K562 (cell line): ENCODE measurements at regions not wholly inside any gene's neighbourhood (a gene's known extent, or its start where the extent isn't known, plus 50 kb on each side); places are given as distances from the start of the nearest gene placed in this dataset.

Source experiments
- ATAC-seq: fragments of 200-7000 bp; cut with Tn5 transposase; 3 replicates; pipeline ENCODE4 v1.9.1; 2020; ENCODE audit warnings: moderate library complexity
- BruUV-seq: library from RNA; stranded (reverse); fragments of 400-500 nt; replicated peaks from 2 replicates; lab custom pipeline; 2021; lab: Mats Ljungman, UMichigan
- CTCF ChIA-PET: fragments of 300-600 bp; formaldehyde crosslinking; extraction: SDS; loops from one replicate; lab custom pipeline; 2021; ENCODE audit warnings: low intra/inter-chr PET ratio; lab: Yijun Ruan, JAX
- POLR2A ChIA-PET: fragments of 300-600, 350-650 bp; sonication (Branson Sonifier 250); formaldehyde crosslinking; extraction: SDS; loops from one replicate; lab custom pipeline; 2021; ENCODE audit warnings: antibody characterized with exemption, inconsistent platforms; lab: Yijun Ruan, JAX
- DNase-seq, 4 experiments: peaks; one replicate each; pipeline versions ENCODE4 v3.0.0 to v3.0.0-alpha.2; 2011 to 2018; ENCODE audit warnings: low spot score in 3 of 4, mixed read lengths in 3 of 4; ENCODE audit errors: extremely low read depth in 1 of 4
- FAIRE-seq: peaks from 2 replicates; lab custom pipeline; 2011; peaks lifted over from hg19 to GRCh38; lab: Jason Lieb, UNC
- H2AFZ ChIP-seq: 2 replicates; pipeline ENCODE4 v1.6.0; 2011; ENCODE audit warnings: low read depth, low read length, control low read depth, inconsistent platforms
- H3K27ac ChIP-seq: fragments of 200-600 bp; 3 replicates; pipeline ENCODE4 v1.8.0; 2011; ENCODE audit warnings: low read depth, mild to moderate bottlenecking, control low read depth, inconsistent platforms, low read length, moderate library complexity, mixed read lengths; ENCODE audit errors: extremely low read depth
- H3K27me3 ChIP-seq, 2 experiments: fragments of 300-600 bp in 1 of 2; 2 replicates in 1 of 2; 3 replicates in 1 of 2; pipeline versions ENCODE4 v1.6.0 to v1.8.0; 2011; ENCODE audit warnings: inconsistent platforms in 2 of 2, low read length in 2 of 2, mild to moderate bottlenecking in 1 of 2, mixed read lengths in 1 of 2, moderate library complexity in 1 of 2; ENCODE audit not compliant: control insufficient read depth in 2 of 2, insufficient read depth in 2 of 2
- H3K36me3 ChIP-seq: fragments of 300-600 bp; 3 replicates; pipeline ENCODE4 v1.8.0; 2011; ENCODE audit warnings: mild to moderate bottlenecking, low read length, inconsistent platforms; ENCODE audit not compliant: control insufficient read depth, insufficient read depth
- H3K4me1 ChIP-seq, 2 experiments: fragments of 200-600 bp in 1 of 2; replicated peaks in 1 of 2; 2 replicates in 1 of 2; 3 replicates in 1 of 2; pipeline versions ENCODE4 v1.5.1 to v1.8.0; 2011; ENCODE audit warnings: inconsistent platforms in 2 of 2, low read length in 2 of 2, mild to moderate bottlenecking in 1 of 2, mixed read lengths in 1 of 2, moderate library complexity in 1 of 2; ENCODE audit not compliant: control insufficient read depth in 2 of 2, insufficient read depth in 2 of 2
- H3K4me2 ChIP-seq: 2 replicates; pipeline ENCODE4 v1.6.1; 2011; ENCODE audit warnings: low read length, control low read depth, inconsistent platforms, mixed read lengths; ENCODE audit not compliant: insufficient read depth
- H3K4me3 ChIP-seq: fragments of 200-600 bp; sonication (generic), shearing (Covaris generic); 2 replicates; pipeline ENCODE4 v1.5.1; 2016; ENCODE audit warnings: control low read depth, inconsistent platforms
- H3K79me2 ChIP-seq: fragments of 200-600 bp; 3 replicates; pipeline ENCODE4 v1.8.0; 2011; ENCODE audit warnings: low read length, inconsistent platforms; ENCODE audit not compliant: control insufficient read depth, insufficient read depth
- H3K9ac ChIP-seq, 2 experiments: 2 replicates each; pipeline versions ENCODE4 v1.6.0 to v1.6.1; 2011; ENCODE audit warnings: low read depth in 2 of 2, low read length in 2 of 2, control low read depth in 1 of 2, inconsistent platforms in 1 of 2, mild to moderate bottlenecking in 1 of 2, mixed read lengths in 1 of 2; ENCODE audit not compliant: insufficient read depth in 1 of 2
- H3K9me1 ChIP-seq: one replicate; pipeline ENCODE4 v1.6.0; 2011; ENCODE audit warnings: inconsistent platforms, mild to moderate bottlenecking, low read length, moderate library complexity; ENCODE audit not compliant: control insufficient read depth, insufficient read depth
- H3K9me3 ChIP-seq: replicated peaks from 2 replicates; pipeline ENCODE4 v1.5.1; 2011; ENCODE audit warnings: low read depth, low read length, inconsistent platforms; ENCODE audit not compliant: control insufficient read depth, insufficient read depth
- H4K20me1 ChIP-seq: replicated peaks from 2 replicates; pipeline ENCODE4 v1.6.1; 2011; ENCODE audit warnings: low read length, inconsistent platforms, mixed read lengths; ENCODE audit not compliant: control insufficient read depth, insufficient read depth
- CBFA2T2 ChIP-seq: fragments of 450-650 bp; conservative IDR thresholded peaks from 2 replicates; pipeline ENCODE4 v1.6.1; 2017; ENCODE audit warnings: mild to moderate bottlenecking
- CBX1 ChIP-seq: sonication (generic); IDR thresholded peaks from 2 replicates; pipeline ENCODE4 v1.6.1; 2016; ENCODE audit warnings: antibody characterized with exemption, low read depth, mild to moderate bottlenecking
- FOXP1 ChIP-seq: sonication (generic); formaldehyde crosslinking; IDR thresholded peaks from 2 replicates; pipeline ENCODE4 v1.8.0; 2022; ENCODE audit warnings: mild to moderate bottlenecking, missing genetic modification reagents
- MCM3 ChIP-seq: fragments of 450-650 bp; IDR thresholded peaks from 2 replicates; pipeline ENCODE4 v1.6.1; 2016
- MTA2 ChIP-seq: fragments of 450-650 bp; IDR thresholded peaks from 2 replicates; pipeline ENCODE4 v1.6.1; 2016; ENCODE audit warnings: low read depth
- NEUROD1 ChIP-seq: fragments of 150-350 bp; IDR thresholded peaks from 2 replicates; pipeline ENCODE4 v1.6.1; 2014; ENCODE audit warnings: borderline replicate concordance, low read length, low read depth; ENCODE audit not compliant: partially characterized antibody
- POLR2B ChIP-seq: fragments of 450-650 bp; IDR thresholded peaks from 2 replicates; pipeline ENCODE4 v1.6.1; 2018; ENCODE audit warnings: low read depth; ENCODE audit not compliant: partially characterized antibody
- ZBTB5 ChIP-seq: fragments of 450-650 bp; IDR thresholded peaks from 2 replicates; pipeline ENCODE4 v1.6.1; 2017; ENCODE audit warnings: antibody characterized with exemption
- ZNF124 ChIP-seq: sonication (generic); formaldehyde crosslinking; IDR thresholded peaks from 2 replicates; pipeline ENCODE4 v1.8.1; 2022; ENCODE audit warnings: missing genetic modification reagents
- ZNF347 ChIP-seq: fragments of 450-650 bp; formaldehyde crosslinking; IDR thresholded peaks from 2 replicates; pipeline ENCODE4 v1.4.0; 2020; ENCODE audit warnings: low read depth, mild to moderate bottlenecking, moderate library complexity
- ZNF395 ChIP-seq: fragments of 200-800 bp; sonication (Bioruptor generic); IDR thresholded peaks from 2 replicates; pipeline ENCODE4 v1.6.1; 2017; ENCODE audit warnings: missing genetic modification characterization, missing compliant biosample characterization
- ZNF778 ChIP-seq: fragments of 450-650 bp; formaldehyde crosslinking; IDR thresholded peaks from 2 replicates; pipeline ENCODE4 v1.4.0; 2020; ENCODE audit warnings: mild to moderate bottlenecking, moderate library complexity
- WGBS: fragments of 100-300 bp; shearing (Covaris generic); methylation state at CpG from one replicate; pipeline ENCODE4 v1.1.6; 2016; ENCODE audit warnings: low coverage, mixed read lengths; ENCODE audit not compliant: insufficient coverage; ENCODE audit errors: missing lambda C conversion rate; 5-methylcytosine and 5-hydroxymethylcytosine counted together
- in situ Hi-C: fragments of 300-500 bp; cut with MboI; formaldehyde crosslinking; loops from 4 replicates; pipeline ENCODE4 v1.15.0; 2018; ENCODE audit warnings: inconsistent platforms, mixed read lengths
- intact Hi-C: fragments of 100-400 bp; cut with micrococcal nuclease; formaldehyde crosslinking; loops from 2 replicates; pipeline ENCODE4 v1.14.2; 2022

- no peak for TF ChIP-seq MTA2
- TF ChIP-seq FOXP1 (CRISPR knock-in tag) = no peak
- TF ChIP-seq ZNF395 (CRISPR knock-in tag) = no peak
- TF ChIP-seq ZNF124 = no peak
- TF ChIP-seq ZBTB5 = no peak
- no peak for TF ChIP-seq ZNF347
- TF ChIP-seq ZNF778 (CRISPR knock-in tag) = no peak
- TF ChIP-seq MCM3 = no peak
- TF ChIP-seq NEUROD1 = no peak
- TF ChIP-seq CBFA2T2 = no peak
- no peak for TF ChIP-seq POLR2B
- TF ChIP-seq CBX1 = no peak
- no peaks in the 10 kb centered on the region for H3K9me3 ChIP-seq
Observed at GRCh38 chr2:151025816-151026215, 235.8 kb downstream of the RBM43 start.

More at GRCh38 chr2:151025816-151026215, 235.8 kb downstream of the RBM43 start:
- Histone ChIP-seq H4K20me1 (no peaks in the 10 kb centered on the region), H3K4me2 (no peak overlapping the region), H3K4me3 (no peak overlapping the region), H3K4me1 (no peaks in the 10 kb centered on the region), H3K9ac (no peak overlapping the region), H3K9me1 (no peaks in the 10 kb centered on the region), H3K27me3 (no peaks in the 10 kb centered on the region), H3K79me2 (no peaks in the 10 kb centered on the region), H2AFZ (no peak overlapping the region), H3K27ac (no peak overlapping the region), H3K36me3 (no peaks in the 10 kb centered on the region)
- intact Hi-C loops (no loop called here), in situ Hi-C loops (no loop called here)
- FAIRE-seq = no peak
- BruUV-seq = no TSS peak
- POLR2A ChIA-PET = no interaction called here
- CTCF ChIA-PET = no interaction called here
- DNase-seq = no peak
- WGBS = 0% methylated on average over 1 of the region's 1 CpG
- no peak for ATAC-seq
